D721Med (cell line): ENCODE measurements at regions not wholly inside any gene's neighbourhood (a gene's known extent, or its start where the extent isn't known, plus 50 kb on each side); places are given as distances from the start of the nearest gene placed in this dataset.

ENCODE experiments used
- DNase-seq: peaks from one replicate; pipeline ENCODE4 v3.0.0; 2011; ENCODE audit warnings: low spot score; ENCODE audit not compliant: insufficient read length
- FAIRE-seq: peaks from 2 replicates; lab custom pipeline; 2011; peaks lifted over from hg19 to GRCh38; lab: Jason Lieb, UNC
- CTCF ChIP-seq: IDR thresholded peaks from 2 replicates; pipeline ENCODE4 v1.5.1; 2012; ENCODE audit warnings: mild to moderate bottlenecking, control low read depth; ENCODE audit not compliant: insufficient read depth; ENCODE audit errors: missing control alignments

GRCh38 chr17:15086776-15087295, 178.3 kb downstream of the PMP22 start:
- no peak for DNase-seq
- TF ChIP-seq CTCF = no peak
- FAIRE-seq = no peak

DNA sequence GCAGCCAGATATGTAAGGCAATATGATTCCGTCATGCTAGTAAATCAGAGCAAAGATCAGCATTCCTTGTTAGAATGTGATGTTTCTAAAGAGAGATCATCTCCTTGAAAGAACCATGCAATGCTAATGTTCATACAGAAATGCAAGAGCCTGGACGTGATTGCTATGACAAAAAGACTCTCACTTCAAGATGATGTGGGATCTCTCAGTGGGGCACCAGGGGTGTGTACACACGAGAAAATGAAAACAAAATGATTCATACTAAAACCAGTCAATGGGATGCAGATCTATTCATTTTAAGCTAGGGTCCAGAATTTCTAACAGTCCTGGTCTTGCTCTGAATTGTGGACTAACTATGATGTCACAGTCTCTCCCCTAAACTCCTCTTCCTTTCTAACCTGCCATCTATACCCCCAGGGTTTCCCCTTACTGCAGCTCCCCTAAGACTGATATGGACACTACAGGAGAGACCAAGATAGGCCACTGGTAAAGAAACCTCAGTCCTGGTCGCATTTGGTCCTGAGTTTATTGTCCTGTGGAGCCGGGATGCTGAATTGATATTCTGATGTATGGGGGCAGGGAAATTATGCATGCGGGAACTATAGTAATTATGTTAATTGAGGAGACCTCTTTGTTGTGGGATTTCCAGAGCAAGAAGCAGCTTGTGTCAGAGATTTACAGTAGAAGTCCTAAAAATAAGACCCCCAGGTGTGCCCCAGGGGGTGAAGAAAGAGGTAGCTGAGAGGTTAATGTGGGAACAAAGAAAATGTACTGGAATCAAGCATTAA, 179.0 kb downstream of the PMP22 start:
- TF ChIP-seq CTCF = no peak
- no peak for DNase-seq
- no peak for FAIRE-seq

DNA sequence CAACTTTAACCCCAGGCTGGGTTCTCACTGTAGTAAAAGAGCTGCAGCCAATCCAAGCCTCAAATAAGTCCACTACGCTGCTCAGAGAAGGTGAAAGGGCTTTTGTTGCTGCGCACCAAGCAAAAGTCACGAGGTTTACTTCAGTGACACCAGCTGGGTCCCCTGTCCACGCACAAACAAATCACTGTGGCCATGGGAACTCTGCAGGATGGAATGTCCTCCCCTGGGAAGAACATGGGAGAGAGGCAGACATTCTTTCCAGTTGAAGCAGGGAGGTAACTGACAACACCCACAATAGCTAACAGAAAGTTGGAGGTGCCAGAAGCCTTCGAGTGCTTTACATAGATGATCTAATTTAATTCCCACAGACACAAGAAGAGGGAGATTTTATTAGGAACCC, 181.9 kb downstream of the PMP22 start:
- no peak for DNase-seq
- TF ChIP-seq CTCF = no peak
- no peak for FAIRE-seq

DNA sequence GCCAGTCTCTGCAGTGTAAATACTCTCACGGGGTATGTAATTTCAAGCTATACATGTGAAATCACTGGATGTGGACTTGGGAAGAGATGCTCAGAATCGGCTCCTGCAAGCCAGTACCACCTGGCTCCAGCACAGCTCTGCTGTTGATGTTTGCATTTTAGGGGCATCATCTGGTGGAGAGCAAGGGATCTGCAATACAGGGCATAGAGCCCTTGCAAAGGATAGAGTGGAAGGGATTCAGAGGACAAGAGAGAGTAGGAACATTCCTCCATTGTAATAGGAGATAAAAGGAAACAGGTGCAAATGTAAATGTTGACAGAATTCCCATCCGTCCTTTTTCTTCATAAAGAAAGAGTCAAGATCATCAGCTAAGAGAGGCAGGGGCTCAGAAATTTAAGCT, 184.1 kb downstream of the PMP22 start:
- no peak for FAIRE-seq

GRCh38 chr17:15078570-15078969, 186.6 kb downstream of the PMP22 start:
- TF ChIP-seq CTCF = no peak
- no peak for FAIRE-seq
- DNase-seq = no peak

More for the DNA sequence above, 184.1 kb downstream of the PMP22 start:
- DNase-seq = no peak
- no peak for TF ChIP-seq CTCF

GRCh38 chr17:15076991-15077663, 188.0 kb downstream of the PMP22 start:
- TF ChIP-seq CTCF = no peak
- DNase-seq (no peak), FAIRE-seq (no peak)

- no peak for DNase-seq
- no peak for TF ChIP-seq CTCF
- FAIRE-seq = no peak
These were observed 213.2 kb downstream of the PMP22 start for GRCh38 chr17:15051933-15052332.
